OCI-LY7 (cell line): ENCODE measurements at regions not wholly inside any gene's neighbourhood (a gene's known extent, or its start where the extent isn't known, plus 50 kb on each side); places are given as distances from the start of the nearest gene placed in this dataset.

ENCODE experiments used
- EZH2phosphoT487 ChIP-seq: fragments of 200-600 bp; sonication (generic); IDR thresholded peaks from 2 replicates; pipeline ENCODE4 v1.6.1; 2018; ENCODE audit warnings: low read depth, borderline replicate concordance, mild to moderate bottlenecking, mixed run types, antibody characterized with exemption, low read length, moderate library complexity, mixed read lengths
- TF ChIP-seq, protein P1 (sequence below): fragments of 200-600 bp; sonication (generic); conservative IDR thresholded peaks from 2 replicates; pipeline ENCODE4 v1.5.1; 2014; ENCODE audit warnings: mild to moderate bottlenecking, antibody characterized with exemption, low read length, moderate library complexity, mixed read lengths

DNA sequence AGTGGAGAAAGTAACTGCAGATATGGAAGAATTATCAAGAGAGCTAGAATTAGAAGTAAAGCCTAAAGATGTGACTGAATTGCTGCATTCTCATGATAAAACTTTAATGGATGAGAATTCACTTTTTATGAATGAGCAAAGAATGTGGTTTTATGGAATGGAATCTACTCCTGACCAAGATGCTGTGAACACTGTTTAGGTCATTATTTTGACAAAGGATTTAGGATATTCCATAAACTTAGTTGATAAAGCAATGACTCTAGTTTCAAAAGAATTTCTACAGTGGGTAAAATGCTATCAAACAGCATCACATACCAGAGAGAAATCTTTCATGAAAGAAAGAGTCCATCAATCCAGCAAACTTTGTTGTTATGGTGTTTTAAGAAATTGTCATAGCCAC lies 1317.7 kb upstream of the ACVR2A start:
- TF ChIP-seq, protein P1, sequence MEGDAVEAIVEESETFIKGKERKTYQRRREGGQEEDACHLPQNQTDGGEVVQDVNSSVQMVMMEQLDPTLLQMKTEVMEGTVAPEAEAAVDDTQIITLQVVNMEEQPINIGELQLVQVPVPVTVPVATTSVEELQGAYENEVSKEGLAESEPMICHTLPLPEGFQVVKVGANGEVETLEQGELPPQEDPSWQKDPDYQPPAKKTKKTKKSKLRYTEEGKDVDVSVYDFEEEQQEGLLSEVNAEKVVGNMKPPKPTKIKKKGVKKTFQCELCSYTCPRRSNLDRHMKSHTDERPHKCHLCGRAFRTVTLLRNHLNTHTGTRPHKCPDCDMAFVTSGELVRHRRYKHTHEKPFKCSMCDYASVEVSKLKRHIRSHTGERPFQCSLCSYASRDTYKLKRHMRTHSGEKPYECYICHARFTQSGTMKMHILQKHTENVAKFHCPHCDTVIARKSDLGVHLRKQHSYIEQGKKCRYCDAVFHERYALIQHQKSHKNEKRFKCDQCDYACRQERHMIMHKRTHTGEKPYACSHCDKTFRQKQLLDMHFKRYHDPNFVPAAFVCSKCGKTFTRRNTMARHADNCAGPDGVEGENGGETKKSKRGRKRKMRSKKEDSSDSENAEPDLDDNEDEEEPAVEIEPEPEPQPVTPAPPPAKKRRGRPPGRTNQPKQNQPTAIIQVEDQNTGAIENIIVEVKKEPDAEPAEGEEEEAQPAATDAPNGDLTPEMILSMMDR = no peak
- TF ChIP-seq EZH2phosphoT487 = no peak
